Calu3 (cell line): ENCODE measurements at regions not wholly inside any gene's neighbourhood (a gene's known extent, or its start where the extent isn't known, plus 50 kb on each side); places are given as distances from the start of the nearest gene placed in this dataset.
"Not testable (repeated sequence)": the region's sequence is repeated elsewhere in the genome, so short reads cannot be mapped to it uniquely, and the experiment has no call there.

Source experiments
- BruUV-seq: library from RNA; stranded (reverse); fragments of 400-500 nt; replicated peaks from 2 replicates; lab custom pipeline; 2021; lab: Mats Ljungman, UMichigan
- CTCF ChIA-PET: fragments of 300-600 bp; sonication (Branson Sonifier 250); formaldehyde crosslinking; loops from one replicate; lab custom pipeline; 2022; ENCODE audit warnings: antibody characterized with exemption; lab: Charles Lee
- DNase-seq: peaks from one replicate; pipeline ENCODE4 v3.0.0; 2022
- H3K27ac Mint-ChIP-seq: one replicate; pipeline ENCODE4 v1.8.0; 2022; ENCODE audit warnings: mixed read lengths; ENCODE audit not compliant: unreplicated experiment
- H3K27me3 Mint-ChIP-seq: one replicate; pipeline ENCODE4 v1.8.0; 2022; ENCODE audit warnings: mixed read lengths; ENCODE audit not compliant: unreplicated experiment
- H3K36me3 Mint-ChIP-seq: one replicate; pipeline ENCODE4 v1.8.0; 2022; ENCODE audit warnings: mild to moderate bottlenecking, moderate library complexity, mixed read lengths; ENCODE audit not compliant: insufficient read depth, unreplicated experiment
- H3K4me1 Mint-ChIP-seq: one replicate; pipeline ENCODE4 v1.8.0; 2022; ENCODE audit warnings: mild to moderate bottlenecking, low read depth, mixed read lengths; ENCODE audit not compliant: unreplicated experiment
- H3K4me3 Mint-ChIP-seq: one replicate; pipeline ENCODE4 v1.8.0; 2022; ENCODE audit warnings: mild to moderate bottlenecking, low read depth, moderate library complexity, mixed read lengths; ENCODE audit not compliant: unreplicated experiment
- H3K9me3 Mint-ChIP-seq: one replicate; pipeline ENCODE4 v1.8.0; 2022; ENCODE audit warnings: low read depth, mixed read lengths; ENCODE audit not compliant: unreplicated experiment
- intact Hi-C: fragments of 100-400 bp; cut with micrococcal nuclease; formaldehyde crosslinking; loops from one replicate; pipeline ENCODE4 v1.10.0; 2022; ENCODE audit not compliant: unreplicated experiment
- TF ChIP-seq, protein P1 (sequence below): fragments of 200-600 bp; IDR thresholded peaks from one replicate; pipeline ENCODE4 v1.8.0; 2022; ENCODE audit warnings: antibody characterized with exemption; ENCODE audit not compliant: unreplicated experiment

DNA sequence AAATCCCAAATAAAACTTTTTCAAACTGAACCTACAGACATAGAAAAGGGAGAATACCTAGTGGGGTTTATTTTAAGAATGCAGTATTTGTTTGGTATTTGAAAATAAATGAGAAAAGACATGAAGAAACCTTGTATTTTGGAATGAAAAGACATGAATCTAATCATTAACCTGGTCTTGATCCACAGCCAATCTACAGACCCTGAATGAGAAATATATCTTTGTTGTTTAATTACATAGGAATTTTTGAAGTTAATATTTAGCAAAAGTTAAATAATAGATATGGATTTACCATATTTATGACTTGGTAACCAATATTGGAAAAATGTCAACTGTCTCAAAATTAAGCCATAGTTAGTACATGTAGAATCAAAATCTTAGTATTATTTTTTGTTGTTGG is 76.8 kb downstream of the MAGEA10 start:
- Mint-ChIP-seq H3K9me3 (peaks cover 2% of the 10 kb centered on the region), H3K4me1 (peaks cover 10% of the 10 kb centered on the region), H3K27ac (no peak overlapping the region), H3K4me3 (no peak overlapping the region), H3K36me3 (peaks cover 5% of the 10 kb centered on the region), H3K27me3 (no peaks in the 10 kb centered on the region)
- CTCF ChIA-PET, result no interaction called here
- intact Hi-C loops, result loop anchor here (10.0 kb wide), 1 partner anchor 307 kb away; no protein-coding TSS in a partner anchor
- TF ChIP-seq, protein P1, sequence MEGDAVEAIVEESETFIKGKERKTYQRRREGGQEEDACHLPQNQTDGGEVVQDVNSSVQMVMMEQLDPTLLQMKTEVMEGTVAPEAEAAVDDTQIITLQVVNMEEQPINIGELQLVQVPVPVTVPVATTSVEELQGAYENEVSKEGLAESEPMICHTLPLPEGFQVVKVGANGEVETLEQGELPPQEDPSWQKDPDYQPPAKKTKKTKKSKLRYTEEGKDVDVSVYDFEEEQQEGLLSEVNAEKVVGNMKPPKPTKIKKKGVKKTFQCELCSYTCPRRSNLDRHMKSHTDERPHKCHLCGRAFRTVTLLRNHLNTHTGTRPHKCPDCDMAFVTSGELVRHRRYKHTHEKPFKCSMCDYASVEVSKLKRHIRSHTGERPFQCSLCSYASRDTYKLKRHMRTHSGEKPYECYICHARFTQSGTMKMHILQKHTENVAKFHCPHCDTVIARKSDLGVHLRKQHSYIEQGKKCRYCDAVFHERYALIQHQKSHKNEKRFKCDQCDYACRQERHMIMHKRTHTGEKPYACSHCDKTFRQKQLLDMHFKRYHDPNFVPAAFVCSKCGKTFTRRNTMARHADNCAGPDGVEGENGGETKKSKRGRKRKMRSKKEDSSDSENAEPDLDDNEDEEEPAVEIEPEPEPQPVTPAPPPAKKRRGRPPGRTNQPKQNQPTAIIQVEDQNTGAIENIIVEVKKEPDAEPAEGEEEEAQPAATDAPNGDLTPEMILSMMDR, result no peak
- DNase-seq, result no peak
- BruUV-seq, result no TSS peak

DNA sequence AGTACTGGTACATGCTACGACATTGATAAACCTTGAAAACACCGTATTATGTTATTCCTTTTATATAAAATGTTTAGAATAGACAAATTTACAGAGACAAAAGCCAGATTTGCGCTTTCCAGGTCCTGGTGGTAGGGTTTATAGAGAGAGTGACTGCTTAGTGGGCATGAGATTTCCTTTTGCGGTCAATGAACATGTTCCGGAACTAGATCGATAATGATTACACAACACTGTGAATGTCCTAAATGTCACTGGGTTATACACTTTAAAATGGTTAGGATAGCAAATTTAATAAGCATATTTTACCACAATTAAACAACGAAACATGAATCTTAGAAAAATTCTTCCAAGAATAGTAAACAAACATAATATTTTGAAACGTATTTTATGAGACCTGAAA is 77.3 kb downstream of the MAGEA10 start:
- no peak overlapping the region for H3K27ac Mint-ChIP-seq
- intact Hi-C loops, result loop anchor here (10.0 kb wide), 1 partner anchor 306 kb away; no protein-coding TSS in a partner anchor

DNA sequence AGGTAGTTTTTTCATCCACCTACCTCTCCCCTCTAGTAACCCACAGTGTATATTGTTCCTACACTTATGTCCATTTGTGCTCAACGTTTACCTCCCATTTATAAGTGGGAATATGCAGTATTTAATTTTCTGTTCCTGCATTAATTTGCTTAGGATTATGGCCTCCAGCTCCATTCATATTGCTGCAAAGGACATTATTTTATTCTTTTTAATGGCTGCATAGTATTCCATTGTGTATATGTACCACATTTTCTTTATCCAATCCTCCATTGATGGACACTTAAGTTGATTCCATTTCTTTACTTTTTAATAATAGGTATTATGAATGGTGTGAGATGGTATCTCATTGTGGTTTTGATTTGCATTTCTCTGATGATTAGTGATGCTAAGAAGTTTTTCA is 76.1 kb upstream of the GABRE start:
- H3K4me3 Mint-ChIP-seq, intact Hi-C loops, H3K9me3 Mint-ChIP-seq, H3K36me3 Mint-ChIP-seq, BruUV-seq, DNase-seq, CTCF ChIA-PET, H3K4me1 Mint-ChIP-seq, H3K27me3 Mint-ChIP-seq, H3K27ac Mint-ChIP-seq: not testable (repeated sequence)

More for the DNA sequence above, 77.3 kb downstream of the MAGEA10 start:
- CTCF ChIA-PET, result no interaction called here
- Mint-ChIP-seq H3K4me1 (peaks cover 10% of the 10 kb centered on the region), H3K4me3 (no peak overlapping the region), H3K9me3 (peaks cover 1% of the 10 kb centered on the region), H3K36me3 (peaks cover 5% of the 10 kb centered on the region), H3K27me3 (no peaks in the 10 kb centered on the region)
- TF ChIP-seq, protein P1, result no peak
- no peak for DNase-seq
- no TSS peak for BruUV-seq

DNA sequence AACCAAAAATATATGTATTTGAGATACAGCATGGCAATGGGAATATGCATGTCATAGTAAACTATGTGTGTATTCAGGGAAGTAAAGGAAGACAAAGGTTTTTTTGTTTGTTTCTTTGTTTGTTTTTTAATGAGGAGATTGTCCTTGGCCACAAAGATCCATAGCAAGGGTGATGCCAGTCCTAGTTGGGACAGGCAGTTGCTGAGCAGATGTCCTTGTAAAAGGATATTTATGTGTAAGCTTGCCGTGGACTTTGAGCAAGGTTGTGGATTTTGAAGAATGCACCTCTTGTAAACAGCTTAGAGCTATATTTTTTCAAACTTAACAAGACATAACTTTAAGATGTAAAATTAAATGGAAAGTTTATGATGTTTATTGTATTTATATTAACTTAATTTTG is 69.9 kb upstream of the GABRE start:
- BruUV-seq, result no TSS peak
- Mint-ChIP-seq H3K27me3 (no peaks in the 10 kb centered on the region), H3K4me3 (no peak overlapping the region), H3K4me1 (peaks cover 5% of the 10 kb centered on the region), H3K27ac (no peak overlapping the region), H3K36me3 (no peaks in the 10 kb centered on the region), H3K9me3 (no peaks in the 10 kb centered on the region)
- CTCF ChIA-PET, result no interaction called here
- TF ChIP-seq, protein P1, result no peak
- no peak for DNase-seq
- intact Hi-C loops, result no loop called here

DNA sequence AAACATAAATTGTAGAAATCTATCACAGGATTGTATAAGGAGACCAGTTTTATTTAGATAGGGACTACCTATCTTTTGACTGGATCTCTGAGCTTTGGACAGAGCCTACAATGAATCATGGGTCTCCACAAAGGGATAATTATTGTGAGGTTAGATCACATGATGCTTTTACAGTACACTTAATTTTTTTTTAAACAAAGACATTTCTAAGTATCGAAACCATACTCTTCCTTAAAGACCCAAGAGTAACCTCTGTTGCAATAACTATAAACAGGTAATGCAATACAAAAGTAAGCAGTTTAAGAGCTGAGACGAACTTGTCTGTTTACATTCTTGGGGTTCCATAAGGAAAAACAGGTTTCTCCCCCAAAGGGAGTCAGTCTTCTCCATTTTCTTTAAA is 64.3 kb upstream of the GABRE start:
- Mint-ChIP-seq H3K4me3 (no peak overlapping the region), H3K27ac (peak overlapping the region; percentile 76), H3K9me3 (no peaks in the 10 kb centered on the region), H3K27me3 (no peaks in the 10 kb centered on the region), H3K36me3 (no peaks in the 10 kb centered on the region), H3K4me1 (peaks cover 13% of the 10 kb centered on the region)
- intact Hi-C loops, result no loop called here
- no peak for DNase-seq
- BruUV-seq, result no TSS peak
- TF ChIP-seq, protein P1, result no peak
- CTCF ChIA-PET, result interaction anchor here (0.7 kb wide), 1 partner anchor 42 kb away, joined by 3 read pairs; no protein-coding TSS in a partner anchor
